ENCODE measurements at regions not wholly inside any gene's neighbourhood (a gene's known extent, or its start where the extent isn't known, plus 50 kb on each side); places are given as distances from the start of the nearest gene placed in this dataset.
"Not testable (repeated sequence)": the region's sequence is repeated elsewhere in the genome, so short reads cannot be mapped to it uniquely, and the experiment has no call there.

DNA sequence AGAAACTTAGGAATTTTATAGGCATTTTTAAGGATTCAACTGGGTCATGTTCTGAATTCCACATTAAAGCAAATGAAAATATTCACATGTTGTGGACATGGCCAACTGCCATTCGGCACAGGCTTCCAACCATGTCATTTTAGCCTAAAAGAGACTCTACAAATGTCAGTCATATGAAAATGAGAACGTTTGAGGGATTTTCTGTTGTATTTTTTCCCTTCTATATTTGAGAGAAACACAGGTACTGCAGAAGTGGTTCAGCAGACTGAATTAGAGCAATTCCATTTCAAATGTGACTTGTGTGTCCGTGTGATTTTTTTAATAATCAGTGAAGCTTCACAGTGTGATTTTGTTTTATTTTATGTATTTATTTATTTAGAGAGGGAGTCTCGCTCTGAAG, 124.3 kb downstream of the TP53TG3F start:
- H3K36me3 ChIP-seq (ENCODE audit: control insufficient read depth in 2 of 2, insufficient read depth in 2 of 2, low read length in 1 of 2); H3K27ac ChIP-seq (ENCODE audit: low read depth in 1 of 2, low read length in 1 of 2); H3K4me1 ChIP-seq (ENCODE audit: control insufficient read depth in 2 of 2, insufficient read depth in 2 of 2, low read length in 2 of 2); H3K27me3 ChIP-seq (ENCODE audit: control insufficient read depth in 2 of 2, insufficient read depth in 1 of 2, low read length in 1 of 2); H3K4me3 ChIP-seq (ENCODE audit: low read length in 2 of 2); DNase-seq (ENCODE audit: low read depth in 6 of 9, low spot score in 9 of 9); H3K9me3 ChIP-seq (ENCODE audit: control insufficient read depth in 2 of 2, insufficient read depth in 1 of 2, low read length in 1 of 2): not testable (repeated sequence)
- WGBS: no CpG with 5 or more reads among the region's 4 CpGs

DNA sequence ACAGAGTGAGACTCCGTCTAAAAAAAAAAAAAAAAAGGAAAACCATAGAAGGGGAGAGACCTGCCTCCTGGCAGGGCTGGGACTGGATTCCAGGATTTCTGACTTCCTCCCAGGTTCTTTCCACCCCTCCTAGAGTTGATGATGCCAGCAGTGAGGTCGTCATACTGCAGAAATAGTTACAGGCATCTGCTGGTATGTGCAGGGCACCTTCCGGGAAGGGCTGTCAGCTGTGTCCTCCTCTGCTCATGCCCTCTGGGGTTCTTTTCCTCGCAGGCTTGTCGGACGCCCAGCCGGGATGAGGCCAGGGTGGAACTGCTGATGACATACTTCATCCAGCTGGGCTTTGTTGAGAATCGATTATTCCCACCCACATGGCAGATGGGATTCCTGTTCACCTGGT, 129.2 kb downstream of the TP53TG3F start:
- H3K27ac ChIP-seq (ENCODE audit: low read depth in 1 of 2, low read length in 1 of 2); H3K27me3 ChIP-seq (ENCODE audit: control insufficient read depth in 2 of 2, insufficient read depth in 1 of 2, low read length in 1 of 2); H3K4me3 ChIP-seq (ENCODE audit: low read length in 2 of 2); H3K36me3 ChIP-seq (ENCODE audit: control insufficient read depth in 2 of 2, insufficient read depth in 2 of 2, low read length in 1 of 2); H3K4me1 ChIP-seq (ENCODE audit: control insufficient read depth in 2 of 2, insufficient read depth in 2 of 2, low read length in 2 of 2); H3K9me3 ChIP-seq (ENCODE audit: control insufficient read depth in 2 of 2, insufficient read depth in 1 of 2, low read length in 1 of 2); DNase-seq (ENCODE audit: low read depth in 6 of 9, low spot score in 9 of 9): not testable (repeated sequence)
- no CpG with 5 or more reads among the region's 8 CpGs for WGBS

DNA sequence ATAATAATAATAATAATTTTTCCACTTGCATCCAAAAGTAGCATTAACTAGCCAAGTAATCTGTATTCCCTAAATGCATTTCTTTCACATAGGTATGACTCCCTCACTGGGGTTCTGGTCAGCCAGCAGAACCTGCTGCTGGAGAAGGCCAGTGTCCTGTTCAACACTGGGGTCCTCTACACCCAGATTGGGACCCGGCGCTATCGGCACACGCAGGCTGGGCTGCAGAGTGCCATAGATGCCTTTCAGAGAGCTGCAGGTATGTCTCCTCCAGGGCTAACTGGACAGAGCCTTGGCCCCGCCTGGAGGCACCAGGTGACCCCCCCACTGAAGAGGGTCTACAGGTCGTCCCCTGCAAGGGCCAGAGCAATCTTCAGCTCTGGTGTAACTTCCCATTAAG, 133.9 kb downstream of the TP53TG3F start:
- H3K27ac ChIP-seq (ENCODE audit: low read depth in 1 of 2, low read length in 1 of 2); H3K4me1 ChIP-seq (ENCODE audit: control insufficient read depth in 2 of 2, insufficient read depth in 2 of 2, low read length in 2 of 2); H3K4me3 ChIP-seq (ENCODE audit: low read length in 2 of 2); H3K27me3 ChIP-seq (ENCODE audit: control insufficient read depth in 2 of 2, insufficient read depth in 1 of 2, low read length in 1 of 2); H3K9me3 ChIP-seq (ENCODE audit: control insufficient read depth in 2 of 2, insufficient read depth in 1 of 2, low read length in 1 of 2); H3K36me3 ChIP-seq (ENCODE audit: control insufficient read depth in 2 of 2, insufficient read depth in 2 of 2, low read length in 1 of 2); DNase-seq (ENCODE audit: low read depth in 6 of 9, low spot score in 9 of 9): not testable (repeated sequence)
- WGBS: over 99% methylated on average over 4 of the region's 6 CpGs

DNA sequence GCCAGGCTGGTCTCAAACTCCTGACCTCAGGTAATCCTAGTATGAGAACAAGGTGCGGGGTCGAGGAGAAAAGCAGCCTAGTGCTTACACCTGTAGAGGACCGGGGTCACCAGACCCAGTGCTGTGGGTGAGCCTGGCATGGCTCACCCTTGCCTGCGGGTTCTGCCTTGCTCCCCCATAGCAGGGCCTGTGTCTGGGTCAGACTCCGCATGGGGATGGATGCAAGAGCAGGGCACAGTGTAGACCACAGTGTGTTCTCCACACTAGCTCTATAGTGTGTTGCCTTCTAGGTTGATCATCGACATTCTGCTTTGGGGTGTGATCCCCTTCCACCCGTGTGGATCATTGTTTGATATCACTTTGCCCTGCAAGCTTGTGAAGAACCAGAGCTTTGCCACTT, 135.7 kb downstream of the TP53TG3F start:
- WGBS: no CpG with 5 or more reads among the region's 7 CpGs
- not testable (repeated sequence) for H3K9me3 ChIP-seq (ENCODE audit: control insufficient read depth in 2 of 2, insufficient read depth in 1 of 2, low read length in 1 of 2); H3K27me3 ChIP-seq (ENCODE audit: control insufficient read depth in 2 of 2, insufficient read depth in 1 of 2, low read length in 1 of 2); DNase-seq (ENCODE audit: low read depth in 6 of 9, low spot score in 9 of 9); H3K4me3 ChIP-seq (ENCODE audit: low read length in 2 of 2); H3K36me3 ChIP-seq (ENCODE audit: control insufficient read depth in 2 of 2, insufficient read depth in 2 of 2, low read length in 1 of 2); H3K4me1 ChIP-seq (ENCODE audit: control insufficient read depth in 2 of 2, insufficient read depth in 2 of 2, low read length in 2 of 2); H3K27ac ChIP-seq (ENCODE audit: low read depth in 1 of 2, low read length in 1 of 2)

DNA sequence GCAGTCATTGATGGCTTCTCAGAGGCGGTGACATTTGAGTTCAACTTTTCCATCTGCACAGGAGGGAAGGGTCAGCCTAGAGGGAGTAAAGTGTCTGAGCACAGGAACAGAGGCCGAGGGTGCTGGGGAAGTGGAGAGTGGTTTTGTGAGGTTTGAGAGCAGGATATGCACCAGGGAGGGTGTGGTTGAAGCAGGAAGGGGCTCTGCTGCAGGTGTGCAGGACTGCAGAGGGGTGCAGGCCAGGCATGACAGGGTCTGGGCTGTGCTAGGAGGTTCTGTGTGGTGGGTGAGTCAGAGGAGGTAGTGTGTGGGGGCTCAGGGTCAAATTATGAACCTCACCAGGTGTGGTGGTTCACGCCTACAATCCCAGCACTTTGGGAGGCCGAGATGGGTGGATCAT, 141.6 kb downstream of the TP53TG3F start:
- DNase-seq (ENCODE audit: low read depth in 6 of 9, low spot score in 9 of 9); H3K4me3 ChIP-seq (ENCODE audit: low read length in 2 of 2); H3K4me1 ChIP-seq (ENCODE audit: control insufficient read depth in 2 of 2, insufficient read depth in 2 of 2, low read length in 2 of 2); H3K27me3 ChIP-seq (ENCODE audit: control insufficient read depth in 2 of 2, insufficient read depth in 1 of 2, low read length in 1 of 2); H3K9me3 ChIP-seq (ENCODE audit: control insufficient read depth in 2 of 2, insufficient read depth in 1 of 2, low read length in 1 of 2); H3K36me3 ChIP-seq (ENCODE audit: control insufficient read depth in 2 of 2, insufficient read depth in 2 of 2, low read length in 1 of 2); H3K27ac ChIP-seq (ENCODE audit: low read depth in 1 of 2, low read length in 1 of 2): not testable (repeated sequence)
- WGBS: no CpG with 5 or more reads among the region's 4 CpGs

DNA sequence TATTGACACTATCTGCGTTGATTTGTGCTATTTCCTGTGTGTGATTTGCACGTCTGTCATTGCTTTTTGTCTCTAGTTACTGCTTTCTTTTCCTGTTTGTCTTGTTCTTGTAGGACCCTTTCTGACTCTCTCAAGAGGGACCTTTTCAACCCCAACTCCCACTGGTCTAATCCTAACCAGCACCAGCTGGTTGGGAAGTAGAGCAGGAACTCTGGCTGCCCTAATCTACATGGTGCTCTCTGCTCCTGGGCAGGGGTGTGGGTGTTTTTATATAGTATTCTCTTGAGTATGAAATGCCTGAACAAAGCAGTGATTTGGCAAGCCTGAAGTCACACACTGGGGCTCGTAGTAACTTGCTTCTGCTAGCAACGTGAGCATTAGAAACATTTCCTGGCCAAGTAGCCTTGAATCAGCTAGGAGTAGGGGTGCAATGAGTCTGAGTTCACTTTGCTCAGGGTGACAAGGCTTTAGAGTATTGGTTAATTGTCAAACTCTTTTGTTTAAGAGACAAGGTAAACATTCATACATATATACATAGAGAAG, 164.2 kb downstream of the TP53TG3F start:
- not testable (repeated sequence) for H3K27me3 ChIP-seq (ENCODE audit: control insufficient read depth in 2 of 2, insufficient read depth in 1 of 2, low read length in 1 of 2); DNase-seq (ENCODE audit: low read depth in 6 of 9, low spot score in 9 of 9); H3K36me3 ChIP-seq (ENCODE audit: control insufficient read depth in 2 of 2, insufficient read depth in 2 of 2, low read length in 1 of 2); H3K4me3 ChIP-seq (ENCODE audit: low read length in 2 of 2); H3K4me1 ChIP-seq (ENCODE audit: control insufficient read depth in 2 of 2, insufficient read depth in 2 of 2, low read length in 2 of 2); H3K27ac ChIP-seq (ENCODE audit: low read depth in 1 of 2, low read length in 1 of 2); H3K9me3 ChIP-seq (ENCODE audit: control insufficient read depth in 2 of 2, insufficient read depth in 1 of 2, low read length in 1 of 2)
- 71% methylated on average over 4 of the region's 4 CpGs for WGBS

DNA sequence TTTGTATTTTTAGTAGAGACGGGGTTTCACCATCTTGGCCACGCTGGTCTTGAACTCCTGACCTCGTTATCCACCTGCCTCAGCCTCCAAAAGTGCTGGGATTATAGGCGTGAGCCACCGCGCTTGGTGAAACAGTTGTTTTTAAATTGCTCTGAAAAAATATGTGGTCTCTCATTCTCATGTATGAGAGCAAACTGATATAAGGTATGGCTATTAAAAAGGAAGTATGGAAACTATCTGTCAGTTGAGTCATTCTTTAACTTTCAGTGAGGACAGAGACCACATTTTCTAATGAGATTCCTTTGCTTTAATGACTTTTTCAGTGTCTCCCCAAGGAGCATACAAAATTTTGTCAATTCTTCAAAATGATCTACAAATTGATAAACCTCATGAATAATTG, 169.5 kb downstream of the TP53TG3F start:
- not testable (repeated sequence) for H3K27me3 ChIP-seq (ENCODE audit: control insufficient read depth in 2 of 2, insufficient read depth in 1 of 2, low read length in 1 of 2); H3K4me1 ChIP-seq (ENCODE audit: control insufficient read depth in 2 of 2, insufficient read depth in 2 of 2, low read length in 2 of 2); H3K9me3 ChIP-seq (ENCODE audit: control insufficient read depth in 2 of 2, insufficient read depth in 1 of 2, low read length in 1 of 2); H3K27ac ChIP-seq (ENCODE audit: low read depth in 1 of 2, low read length in 1 of 2); H3K4me3 ChIP-seq (ENCODE audit: low read length in 2 of 2); DNase-seq (ENCODE audit: low read depth in 6 of 9, low spot score in 9 of 9); H3K36me3 ChIP-seq (ENCODE audit: control insufficient read depth in 2 of 2, insufficient read depth in 2 of 2, low read length in 1 of 2)
- WGBS: 77% methylated on average over 5 of the region's 6 CpGs

GRCh38 chr16:33631713-33632112, 172.3 kb downstream of the TP53TG3F start:
- H3K9me3 ChIP-seq (ENCODE audit: control insufficient read depth in 2 of 2, insufficient read depth in 1 of 2, low read length in 1 of 2); DNase-seq (ENCODE audit: low read depth in 6 of 9, low spot score in 9 of 9); H3K27me3 ChIP-seq (ENCODE audit: control insufficient read depth in 2 of 2, insufficient read depth in 1 of 2, low read length in 1 of 2); H3K36me3 ChIP-seq (ENCODE audit: control insufficient read depth in 2 of 2, insufficient read depth in 2 of 2, low read length in 1 of 2); H3K27ac ChIP-seq (ENCODE audit: low read depth in 1 of 2, low read length in 1 of 2); H3K4me3 ChIP-seq (ENCODE audit: low read length in 2 of 2); H3K4me1 ChIP-seq (ENCODE audit: control insufficient read depth in 2 of 2, insufficient read depth in 2 of 2, low read length in 2 of 2): not testable (repeated sequence)
- WGBS: 88% methylated on average over 4 of the region's 4 CpGs

GRCh38 chr16:33634057-33634456, 174.6 kb downstream of the TP53TG3F start:
- not testable (repeated sequence) for H3K4me1 ChIP-seq (ENCODE audit: control insufficient read depth in 2 of 2, insufficient read depth in 2 of 2, low read length in 2 of 2); H3K27me3 ChIP-seq (ENCODE audit: control insufficient read depth in 2 of 2, insufficient read depth in 1 of 2, low read length in 1 of 2); H3K4me3 ChIP-seq (ENCODE audit: low read length in 2 of 2); DNase-seq (ENCODE audit: low read depth in 6 of 9, low spot score in 9 of 9); H3K36me3 ChIP-seq (ENCODE audit: control insufficient read depth in 2 of 2, insufficient read depth in 2 of 2, low read length in 1 of 2); H3K9me3 ChIP-seq (ENCODE audit: control insufficient read depth in 2 of 2, insufficient read depth in 1 of 2, low read length in 1 of 2); H3K27ac ChIP-seq (ENCODE audit: low read depth in 1 of 2, low read length in 1 of 2)
- 94% methylated on average over 3 of the region's 3 CpGs for WGBS

GRCh38 chr16:33636760-33637159, 177.3 kb downstream of the TP53TG3F start:
- DNase-seq (ENCODE audit: low read depth in 6 of 9, low spot score in 9 of 9); H3K4me3 ChIP-seq (ENCODE audit: low read length in 2 of 2); H3K9me3 ChIP-seq (ENCODE audit: control insufficient read depth in 2 of 2, insufficient read depth in 1 of 2, low read length in 1 of 2); H3K4me1 ChIP-seq (ENCODE audit: control insufficient read depth in 2 of 2, insufficient read depth in 2 of 2, low read length in 2 of 2); H3K36me3 ChIP-seq (ENCODE audit: control insufficient read depth in 2 of 2, insufficient read depth in 2 of 2, low read length in 1 of 2); H3K27ac ChIP-seq (ENCODE audit: low read depth in 1 of 2, low read length in 1 of 2); H3K27me3 ChIP-seq (ENCODE audit: control insufficient read depth in 2 of 2, insufficient read depth in 1 of 2, low read length in 1 of 2): not testable (repeated sequence)

Data from thymus (tissue), 11 donors.